Sciatic nerve (tissue), 2 donors: ENCODE measurements at regions not wholly inside any gene's neighbourhood (a gene's known extent, or its start where the extent isn't known, plus 50 kb on each side); places are given as distances from the start of the nearest gene placed in this dataset.
"Not testable (repeated sequence)": the region's sequence is repeated elsewhere in the genome, so short reads cannot be mapped to it uniquely, and the experiment has no call there.

Experiments
- ATAC-seq: fragments of 200-7000 bp; cut with Tn5 transposase; one replicate; pipeline ENCODE4 v1.9.1; 2020; ENCODE audit warnings: mild to moderate bottlenecking, moderate library complexity
- DNase-seq: peaks from one replicate; pipeline ENCODE4 v3.0.0-alpha.2; 2020; ENCODE audit warnings: low spot score
- intact Hi-C: fragments of 100-400 bp; cut with DNase I; formaldehyde crosslinking; loops from one replicate; pipeline ENCODE4 v1.14.2; 2022
- donor health status: DM: no; HTN: no; CAD: no.
- donor health status: DM: no; HTN: no; CAD: no.

DNA sequence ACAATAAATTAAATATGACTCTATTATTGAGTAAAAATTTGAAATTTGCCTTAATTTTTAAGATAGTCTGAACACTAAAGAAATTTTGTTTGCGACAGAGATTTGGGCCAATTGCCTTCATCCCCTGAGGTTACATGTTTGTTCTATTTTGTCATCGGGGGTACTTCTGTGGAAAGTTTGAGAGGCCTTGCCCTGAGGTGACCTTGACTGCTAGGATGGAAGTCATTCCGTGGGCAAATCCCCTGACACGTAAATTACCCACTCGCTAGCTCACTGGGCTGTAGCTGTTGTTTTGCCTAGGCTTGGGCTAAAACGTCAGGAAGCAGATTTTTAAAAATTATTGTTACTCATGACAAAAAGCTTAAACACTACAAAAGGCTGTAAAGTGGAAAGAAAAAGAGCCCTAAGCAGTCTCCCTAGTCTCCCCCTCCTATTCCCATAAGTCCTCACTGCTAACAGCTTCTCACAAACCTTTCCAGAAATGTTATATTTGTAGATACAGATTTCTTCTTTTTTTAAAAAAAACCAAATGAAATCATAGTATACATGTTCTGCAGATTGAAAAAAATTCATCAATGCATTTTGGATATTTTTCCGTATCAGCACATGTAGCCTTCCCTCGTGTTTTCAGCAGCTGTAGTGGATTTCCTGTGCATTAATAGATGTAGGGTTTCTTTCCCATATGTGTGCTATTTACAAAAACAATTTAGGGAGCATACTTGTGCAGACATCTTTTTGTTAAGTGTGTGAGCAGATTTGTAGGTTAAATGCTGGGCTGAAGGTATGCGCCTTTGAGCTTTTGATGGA lies 142.7 kb downstream of the MRPS6 start:
- intact Hi-C loops, result no loop called here
- ATAC-seq (peak; percentile 85), DNase-seq (no peak)

DNA sequence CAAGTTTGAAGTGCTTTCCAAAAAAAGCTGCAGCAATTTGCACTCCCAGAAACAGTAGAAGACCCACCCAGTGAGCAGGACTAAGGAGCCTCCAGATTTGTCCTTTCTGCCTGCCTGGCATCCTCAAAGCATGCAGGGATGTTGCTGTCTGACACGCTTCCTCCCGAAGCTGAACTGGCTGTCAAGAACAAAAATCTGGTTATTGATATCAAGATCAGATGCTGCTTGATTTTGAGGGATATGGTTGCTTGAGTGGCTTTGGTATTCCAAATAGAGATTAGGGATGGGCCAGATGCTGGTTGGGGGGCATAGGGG lies 143.3 kb downstream of the MRPS6 start:
- DNase-seq (no peak), ATAC-seq (no peak)
- intact Hi-C loops, result no loop called here

- no peak for DNase-seq
- intact Hi-C loops, result no loop called here
- ATAC-seq, result no peak
Observed at GRCh38 chr21:34217263-34217662, 143.9 kb downstream of the MRPS6 start.

GRCh38 chr21:34219334-34220060 lies 144.3 kb upstream of the KCNE2 start:
- no peak for DNase-seq
- intact Hi-C loops, result no loop called here

GRCh38 chr21:34220556-34221195 lies 143.1 kb upstream of the KCNE2 start:
- intact Hi-C loops, result no loop called here
- ATAC-seq (no peak), DNase-seq (no peak)

More at GRCh38 chr21:34219334-34220060, 144.3 kb upstream of the KCNE2 start:
- ATAC-seq, result no peak

DNA sequence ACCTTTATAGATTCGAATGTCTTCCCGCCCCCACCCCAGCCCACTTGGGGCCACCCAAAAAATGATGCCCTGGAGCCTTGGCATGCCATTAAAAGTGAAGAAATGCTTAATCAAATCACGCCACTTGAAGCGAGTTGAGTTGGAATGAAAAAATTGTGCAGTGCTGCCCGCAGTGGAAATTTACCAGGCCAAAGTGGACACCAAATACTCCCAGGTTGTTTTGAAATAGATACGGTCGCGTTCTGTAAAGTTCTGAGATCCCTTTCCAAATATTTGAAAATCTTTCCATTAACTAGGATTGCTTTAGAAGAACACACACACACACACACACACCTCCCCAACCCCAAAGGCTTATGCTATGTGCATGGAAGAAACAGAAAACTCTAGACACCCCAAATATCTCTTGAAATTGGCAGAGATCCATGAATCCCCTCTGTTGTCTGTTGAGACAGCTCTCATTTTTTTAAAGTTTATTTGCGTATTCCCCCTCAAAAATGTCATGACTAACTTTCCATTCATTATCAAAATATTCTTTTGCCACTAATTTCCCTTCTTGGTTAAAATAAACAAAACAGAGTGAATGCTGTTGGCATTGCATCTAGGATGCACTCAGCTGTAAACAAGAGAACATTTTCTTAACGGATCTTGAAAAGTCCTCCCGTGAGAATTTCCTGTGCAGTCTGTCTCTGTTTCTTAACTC lies 142.3 kb upstream of the KCNE2 start:
- no peak for DNase-seq
- intact Hi-C loops, result no loop called here
- ATAC-seq, result peak; percentile 29

- ATAC-seq (no peak), DNase-seq (no peak)
- intact Hi-C loops, result no loop called here
Observed at GRCh38 chr21:34222031-34222335, 141.8 kb upstream of the KCNE2 start.

- ATAC-seq, result no peak
- no peak for DNase-seq
- intact Hi-C loops, result no loop called here
Observed at GRCh38 chr21:34223376-34223775, 140.4 kb upstream of the KCNE2 start.

GRCh38 chr21:34227386-34227852 lies 136.4 kb upstream of the KCNE2 start:
- intact Hi-C loops, result no loop called here
- peak; percentile 35 for ATAC-seq
- no peak for DNase-seq

DNA sequence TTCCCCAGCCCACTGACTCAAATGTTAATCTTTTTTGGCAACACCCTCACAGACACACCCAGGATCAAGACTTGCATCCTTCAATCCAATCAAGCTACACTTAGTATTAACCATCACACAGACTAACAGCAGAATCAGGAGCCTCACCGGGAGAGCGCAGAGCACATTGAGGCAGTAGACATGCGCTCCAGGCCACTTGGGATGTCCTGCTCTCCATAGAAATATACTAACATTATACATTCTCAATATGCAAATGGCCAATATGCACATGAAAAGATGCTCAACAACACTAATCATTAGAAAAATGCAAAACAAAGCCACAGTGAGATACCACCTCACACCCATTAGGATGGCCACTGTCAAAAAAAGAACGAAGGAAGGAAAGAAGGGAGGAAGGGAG lies 135.0 kb upstream of the KCNE2 start:
- intact Hi-C loops, result no loop called here
- ATAC-seq (no peak), DNase-seq (no peak)

DNA sequence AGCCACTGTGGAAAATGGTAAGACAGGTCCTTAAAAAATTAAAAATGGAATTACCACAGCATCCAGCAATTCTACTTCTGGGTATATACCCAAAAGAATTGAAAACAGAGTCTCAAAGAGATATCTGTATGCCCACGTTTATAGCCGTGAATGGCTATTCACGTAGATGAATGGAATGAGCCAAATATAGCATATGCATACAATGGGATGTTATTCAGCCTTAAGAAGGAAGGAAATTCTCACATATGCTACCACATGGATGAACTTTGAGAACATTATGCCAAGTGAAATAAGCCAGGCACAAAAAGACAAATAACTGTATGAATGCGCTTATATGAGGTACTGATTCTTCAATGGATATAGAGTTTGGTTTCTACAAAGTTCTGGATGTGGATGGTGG lies 134.5 kb upstream of the KCNE2 start:
- no peak for ATAC-seq
- DNase-seq, result no peak
- intact Hi-C loops, result no loop called here

GRCh38 chr21:34233741-34234140 lies 130.1 kb upstream of the KCNE2 start:
- ATAC-seq, DNase-seq, intact Hi-C loops: not testable (repeated sequence)

DNA sequence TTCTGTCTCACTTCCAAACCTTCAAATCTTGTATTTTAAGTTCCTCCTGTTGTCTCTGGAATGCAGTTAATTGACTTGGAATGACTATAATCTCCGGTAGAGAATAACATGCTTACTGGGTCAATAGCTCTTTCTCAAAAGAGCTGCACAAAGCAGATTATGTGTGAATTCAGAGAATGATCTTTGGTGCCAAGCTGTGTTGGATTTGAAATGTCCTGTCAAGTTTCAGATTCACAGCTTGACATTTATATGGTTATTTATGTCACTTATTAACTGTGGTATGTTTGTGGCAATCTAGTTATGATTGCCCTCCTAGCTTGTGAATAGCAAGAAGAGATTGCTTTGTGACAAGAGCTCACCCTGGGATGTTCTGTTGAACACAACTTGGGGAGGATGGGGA lies 128.3 kb upstream of the KCNE2 start:
- no peak for ATAC-seq
- DNase-seq, result no peak
- intact Hi-C loops, result no loop called here

GRCh38 chr21:34242973-34243372 lies 120.8 kb upstream of the KCNE2 start:
- intact Hi-C loops, result no loop called here
- DNase-seq (no peak), ATAC-seq (no peak)

DNA sequence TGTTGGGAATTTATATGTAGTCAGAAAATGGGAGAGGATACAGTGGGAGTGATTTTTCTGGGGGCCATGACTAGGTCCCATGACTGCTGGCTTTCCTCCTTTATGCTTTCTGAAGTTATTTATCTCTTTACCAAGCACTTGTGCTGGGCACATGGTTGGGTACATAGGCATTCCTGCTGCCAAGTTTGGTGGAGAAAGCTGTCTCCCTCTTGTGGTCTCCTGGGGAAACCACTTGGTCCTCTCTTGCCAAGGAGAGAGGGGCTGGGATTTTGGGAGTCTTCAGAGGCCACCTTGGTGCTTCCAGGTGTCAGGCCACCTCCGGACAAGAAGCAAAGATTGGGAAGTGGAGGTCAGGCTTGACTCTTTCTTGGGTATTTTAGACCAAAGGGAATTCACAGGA lies 120.2 kb upstream of the KCNE2 start:
- no peak for ATAC-seq
- no peak for DNase-seq
- intact Hi-C loops, result no loop called here

DNA sequence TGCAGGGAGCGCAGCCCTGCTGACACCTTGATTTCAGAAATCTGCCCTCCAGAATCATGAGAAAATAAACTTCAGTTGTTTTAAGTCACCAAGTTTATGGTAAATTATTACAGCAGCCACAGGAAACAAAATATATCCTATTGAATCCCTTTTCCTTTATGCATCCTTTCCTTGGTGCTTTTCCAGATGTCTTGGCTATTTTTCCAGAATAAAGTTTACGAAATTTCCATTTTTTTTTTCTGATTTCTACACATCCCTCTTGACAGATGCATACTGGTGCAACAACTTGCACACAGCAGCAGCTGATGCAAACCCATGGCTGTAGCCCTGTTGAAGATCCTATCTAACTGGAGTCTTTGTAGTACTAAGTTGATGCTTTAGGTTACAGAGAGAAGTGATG lies 111.1 kb upstream of the KCNE2 start:
- no peak for ATAC-seq
- no peak for DNase-seq
- intact Hi-C loops, result no loop called here

DNA sequence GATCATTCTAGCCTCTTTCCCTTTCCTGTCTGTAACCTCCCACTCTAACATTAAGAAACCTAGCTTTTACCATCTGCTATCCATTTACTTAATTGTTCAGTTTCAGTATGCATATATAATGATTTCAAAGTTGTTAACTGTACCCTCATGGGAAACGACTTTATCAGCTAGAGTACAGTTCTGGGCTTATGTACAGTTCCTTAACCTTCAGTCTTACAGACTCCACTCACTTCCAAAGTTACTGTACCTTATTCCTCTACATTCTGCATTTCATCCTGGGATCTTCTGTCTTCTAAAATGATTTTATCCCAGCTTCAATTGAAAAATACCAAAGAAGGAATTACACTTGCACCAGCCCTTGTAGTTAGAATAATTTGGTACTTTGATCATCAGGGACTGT lies 108.7 kb upstream of the KCNE2 start:
- ATAC-seq (no peak), DNase-seq (no peak)
- intact Hi-C loops, result no loop called here

DNA sequence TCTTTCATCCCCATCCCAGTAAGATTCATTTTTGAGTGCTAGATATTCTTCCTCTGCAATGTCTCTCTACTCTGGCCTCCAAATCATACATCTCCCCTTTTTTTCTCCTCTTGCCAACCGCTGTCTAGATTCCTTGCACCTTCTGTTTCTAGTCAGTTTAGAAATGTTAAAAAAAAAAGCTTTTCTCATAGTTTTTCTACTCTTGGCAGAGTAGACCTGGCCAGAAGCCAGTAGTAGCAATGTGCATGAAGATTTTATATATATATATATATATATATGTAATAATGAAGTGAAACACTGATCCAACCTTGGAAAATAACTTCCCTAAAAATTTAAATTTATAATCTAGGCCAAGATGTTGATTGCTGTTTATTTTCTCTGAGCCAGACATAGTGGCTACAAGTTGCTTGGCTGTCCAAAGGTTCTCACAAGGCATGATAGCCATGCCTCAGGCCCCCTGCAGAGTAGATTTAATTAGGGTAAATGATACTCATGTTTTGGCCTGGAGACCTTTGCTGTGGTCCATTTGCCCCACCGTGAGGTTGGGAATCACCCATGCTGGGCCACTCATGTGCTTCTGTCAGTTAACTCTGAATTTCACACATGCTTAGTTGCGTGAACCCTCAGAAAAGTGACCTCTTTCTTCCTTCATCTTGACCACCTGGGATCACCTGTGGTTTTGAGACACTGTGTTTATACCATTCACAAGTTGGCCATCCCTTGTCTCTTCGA lies 103.4 kb upstream of the KCNE2 start:
- DNase-seq, result no peak
- intact Hi-C loops, result no loop called here
- no peak for ATAC-seq

GRCh38 chr21:34261841-34262468 lies 101.9 kb upstream of the KCNE2 start:
- peak; percentile 51 for ATAC-seq
- DNase-seq, result no peak
- intact Hi-C loops, result no loop called here
